Calu3 (cell line): ENCODE measurements at regions not wholly inside any gene's neighbourhood (a gene's known extent, or its start where the extent isn't known, plus 50 kb on each side); places are given as distances from the start of the nearest gene placed in this dataset.

Experiments used
- BruUV-seq: library from RNA; stranded (reverse); fragments of 400-500 nt; replicated peaks from 2 replicates; lab custom pipeline; 2021; lab: Mats Ljungman, UMichigan
- CTCF ChIA-PET: fragments of 300-600 bp; sonication (Branson Sonifier 250); formaldehyde crosslinking; loops from one replicate; lab custom pipeline; 2022; ENCODE audit warnings: antibody characterized with exemption; lab: Charles Lee
- DNase-seq: peaks from one replicate; pipeline ENCODE4 v3.0.0; 2022
- H3K27ac Mint-ChIP-seq: one replicate; pipeline ENCODE4 v1.8.0; 2022; ENCODE audit warnings: mixed read lengths; ENCODE audit not compliant: unreplicated experiment
- H3K27me3 Mint-ChIP-seq: one replicate; pipeline ENCODE4 v1.8.0; 2022; ENCODE audit warnings: mixed read lengths; ENCODE audit not compliant: unreplicated experiment
- H3K36me3 Mint-ChIP-seq: one replicate; pipeline ENCODE4 v1.8.0; 2022; ENCODE audit warnings: mild to moderate bottlenecking, moderate library complexity, mixed read lengths; ENCODE audit not compliant: insufficient read depth, unreplicated experiment
- H3K4me1 Mint-ChIP-seq: one replicate; pipeline ENCODE4 v1.8.0; 2022; ENCODE audit warnings: mild to moderate bottlenecking, low read depth, mixed read lengths; ENCODE audit not compliant: unreplicated experiment
- H3K4me3 Mint-ChIP-seq: one replicate; pipeline ENCODE4 v1.8.0; 2022; ENCODE audit warnings: mild to moderate bottlenecking, low read depth, moderate library complexity, mixed read lengths; ENCODE audit not compliant: unreplicated experiment
- H3K9me3 Mint-ChIP-seq: one replicate; pipeline ENCODE4 v1.8.0; 2022; ENCODE audit warnings: low read depth, mixed read lengths; ENCODE audit not compliant: unreplicated experiment
- intact Hi-C: fragments of 100-400 bp; cut with micrococcal nuclease; formaldehyde crosslinking; loops from one replicate; pipeline ENCODE4 v1.10.0; 2022; ENCODE audit not compliant: unreplicated experiment
- TF ChIP-seq, protein P1 (sequence below): fragments of 200-600 bp; IDR thresholded peaks from one replicate; pipeline ENCODE4 v1.8.0; 2022; ENCODE audit warnings: antibody characterized with exemption; ENCODE audit not compliant: unreplicated experiment

DNA sequence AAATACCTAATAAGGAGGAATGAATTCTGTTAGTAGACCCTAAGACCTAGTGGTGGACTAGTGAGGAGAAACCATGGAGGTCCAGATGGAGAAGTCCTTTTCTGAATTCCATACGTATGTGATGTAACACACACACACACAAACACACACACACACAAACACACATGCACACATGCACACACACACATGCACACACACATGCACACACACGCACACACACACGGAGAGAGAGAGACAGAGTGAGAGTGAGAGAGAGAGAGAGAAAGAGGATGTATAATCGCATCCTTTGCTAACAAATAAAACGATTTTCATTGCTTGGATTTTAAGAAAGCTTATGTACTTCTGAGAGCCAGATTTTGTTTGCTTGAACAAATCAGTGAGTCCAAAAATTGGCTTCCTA is 132.6 kb upstream of the CEP162 start:
- DNase-seq: no peak
- no peaks in the 10 kb centered on the region for H3K36me3 Mint-ChIP-seq
- H3K4me3 Mint-ChIP-seq: no peak overlapping the region
- TF ChIP-seq, protein P1, sequence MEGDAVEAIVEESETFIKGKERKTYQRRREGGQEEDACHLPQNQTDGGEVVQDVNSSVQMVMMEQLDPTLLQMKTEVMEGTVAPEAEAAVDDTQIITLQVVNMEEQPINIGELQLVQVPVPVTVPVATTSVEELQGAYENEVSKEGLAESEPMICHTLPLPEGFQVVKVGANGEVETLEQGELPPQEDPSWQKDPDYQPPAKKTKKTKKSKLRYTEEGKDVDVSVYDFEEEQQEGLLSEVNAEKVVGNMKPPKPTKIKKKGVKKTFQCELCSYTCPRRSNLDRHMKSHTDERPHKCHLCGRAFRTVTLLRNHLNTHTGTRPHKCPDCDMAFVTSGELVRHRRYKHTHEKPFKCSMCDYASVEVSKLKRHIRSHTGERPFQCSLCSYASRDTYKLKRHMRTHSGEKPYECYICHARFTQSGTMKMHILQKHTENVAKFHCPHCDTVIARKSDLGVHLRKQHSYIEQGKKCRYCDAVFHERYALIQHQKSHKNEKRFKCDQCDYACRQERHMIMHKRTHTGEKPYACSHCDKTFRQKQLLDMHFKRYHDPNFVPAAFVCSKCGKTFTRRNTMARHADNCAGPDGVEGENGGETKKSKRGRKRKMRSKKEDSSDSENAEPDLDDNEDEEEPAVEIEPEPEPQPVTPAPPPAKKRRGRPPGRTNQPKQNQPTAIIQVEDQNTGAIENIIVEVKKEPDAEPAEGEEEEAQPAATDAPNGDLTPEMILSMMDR: no peak
- CTCF ChIA-PET: no interaction called here
- H3K4me1 Mint-ChIP-seq: no peaks in the 10 kb centered on the region
- intact Hi-C loops: no loop called here
- H3K27ac Mint-ChIP-seq: no peak overlapping the region
- no TSS peak for BruUV-seq
- no peaks in the 10 kb centered on the region for H3K9me3 Mint-ChIP-seq
- H3K27me3 Mint-ChIP-seq: no peaks in the 10 kb centered on the region

DNA sequence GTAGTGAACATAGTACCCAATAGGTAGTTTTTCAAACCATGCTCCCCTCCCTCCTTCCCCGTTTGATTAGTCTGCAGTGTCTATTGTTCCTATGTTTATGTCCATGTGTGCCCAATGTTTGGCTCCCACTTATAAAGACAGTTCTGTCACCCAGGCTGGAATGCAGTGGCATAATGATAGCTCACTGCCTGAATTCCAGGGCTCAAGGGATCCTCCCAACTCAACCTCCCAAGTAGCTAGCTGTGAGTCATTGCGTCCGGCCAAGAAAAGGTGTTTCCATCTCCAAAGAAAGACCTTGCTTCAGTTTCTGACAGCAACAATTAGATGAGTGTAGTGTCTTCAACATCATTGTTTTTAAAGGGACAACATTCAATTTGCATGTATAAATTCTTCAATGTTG is 131.1 kb upstream of the CEP162 start:
- H3K27me3 Mint-ChIP-seq: no peaks in the 10 kb centered on the region
- CTCF ChIA-PET: interaction anchor here (0.6 kb wide), 1 partner anchor 96 kb away, joined by 4 read pairs; no protein-coding TSS in a partner anchor
- intact Hi-C loops: no loop called here
- H3K4me3 Mint-ChIP-seq: no peak overlapping the region
- no TSS peak for BruUV-seq
- no peak overlapping the region for H3K27ac Mint-ChIP-seq
- no peaks in the 10 kb centered on the region for H3K36me3 Mint-ChIP-seq
- no peaks in the 10 kb centered on the region for H3K4me1 Mint-ChIP-seq
- TF ChIP-seq, protein P1: no peak
- no peaks in the 10 kb centered on the region for H3K9me3 Mint-ChIP-seq
- DNase-seq: no peak

GRCh38 chr6:84357631-84358030 is 130.2 kb upstream of the CEP162 start:
- TF ChIP-seq, protein P1: no peak
- Mint-ChIP-seq H3K27ac (no peak overlapping the region), H3K4me3 (no peak overlapping the region), H3K9me3 (no peaks in the 10 kb centered on the region), H3K36me3 (no peaks in the 10 kb centered on the region), H3K27me3 (no peaks in the 10 kb centered on the region), H3K4me1 (no peaks in the 10 kb centered on the region)
- intact Hi-C loops: no loop called here
- DNase-seq: no peak
- CTCF ChIA-PET: interaction anchor here (0.6 kb wide), 1 partner anchor 95 kb away, joined by 4 read pairs; no protein-coding TSS in a partner anchor
- no TSS peak for BruUV-seq

DNA sequence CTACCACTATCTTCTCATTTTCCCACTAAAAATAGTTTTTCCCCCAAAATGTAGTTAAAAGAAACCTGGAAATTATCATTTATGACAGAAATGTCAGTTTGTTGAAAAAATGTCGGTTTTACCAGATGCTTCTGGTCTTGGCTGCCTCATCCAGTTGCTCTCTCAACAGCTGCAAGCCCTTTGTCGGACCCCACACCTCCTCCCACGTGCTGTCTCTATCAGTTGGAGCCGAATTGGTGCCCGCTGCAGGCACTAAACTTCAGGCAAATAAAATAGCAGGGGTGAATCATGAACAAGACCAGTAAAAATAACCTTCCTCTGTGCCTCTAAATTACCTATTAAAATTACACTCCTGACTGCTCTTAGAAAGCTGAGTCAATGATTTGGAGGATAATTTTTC is 129.5 kb upstream of the CEP162 start:
- no peak overlapping the region for H3K27ac Mint-ChIP-seq
- CTCF ChIA-PET: no interaction called here
- no peaks in the 10 kb centered on the region for H3K27me3 Mint-ChIP-seq
- intact Hi-C loops: no loop called here
- no peaks in the 10 kb centered on the region for H3K36me3 Mint-ChIP-seq
- no peak overlapping the region for H3K4me3 Mint-ChIP-seq
- DNase-seq: no peak
- H3K4me1 Mint-ChIP-seq: no peaks in the 10 kb centered on the region
- TF ChIP-seq, protein P1: no peak
- BruUV-seq: no TSS peak
- H3K9me3 Mint-ChIP-seq: no peaks in the 10 kb centered on the region
